Activated CD4-positive, alpha-beta memory T cell treated with anti-CD3 and anti-CD28 coated beads for 36 hours (primary cell): ENCODE measurements at regions not wholly inside any gene's neighbourhood (a gene's known extent, or its start where the extent isn't known, plus 50 kb on each side); places are given as distances from the start of the nearest gene placed in this dataset.
"Not testable (repeated sequence)": the region's sequence is repeated elsewhere in the genome, so short reads cannot be mapped to it uniquely, and the experiment has no call there.

Source experiments
- CTCF ChIA-PET: fragments of 350-600 bp; sonication (Branson Sonifier 250); formaldehyde crosslinking; loops from one replicate; lab custom pipeline; 2021; ENCODE audit warnings: antibody characterized with exemption, inconsistent platforms; lab: Charles Lee
- POLR2A ChIA-PET: fragments of 350-600 bp; sonication (Branson Sonifier 250); formaldehyde crosslinking; loops from one replicate; lab custom pipeline; 2021; ENCODE audit warnings: antibody characterized with exemption; lab: Charles Lee
- DNase-seq: peaks from one replicate; pipeline ENCODE4 v3.0.0-alpha.2; 2020
- H3K27ac Mint-ChIP-seq: one replicate; pipeline ENCODE4 v1.8.0; 2021; ENCODE audit warnings: mixed read lengths
- H3K27me3 Mint-ChIP-seq: one replicate; pipeline ENCODE4 v1.8.0; 2021; ENCODE audit warnings: mixed read lengths
- H3K36me3 Mint-ChIP-seq: one replicate; pipeline ENCODE4 v1.8.0; 2021; ENCODE audit warnings: mixed read lengths
- H3K4me1 Mint-ChIP-seq: one replicate; pipeline ENCODE4 v1.8.0; 2021; ENCODE audit warnings: low read depth, mixed read lengths
- H3K4me3 Mint-ChIP-seq: one replicate; pipeline ENCODE4 v1.8.0; 2021; ENCODE audit warnings: mild to moderate bottlenecking, mixed read lengths
- H3K9me3 Mint-ChIP-seq: one replicate; pipeline ENCODE4 v1.8.0; 2021; ENCODE audit warnings: mixed read lengths
- intact Hi-C: fragments of 100-400 bp; cut with micrococcal nuclease; formaldehyde crosslinking; loops from one replicate; pipeline ENCODE4 v1.15.1; 2023

GRCh38 chr6:85050149-85050548 is 285.8 kb upstream of the TBX18 start:
- POLR2A ChIA-PET: no interaction called here
- intact Hi-C loops: no loop called here
- H3K9me3 Mint-ChIP-seq: no peaks in the 10 kb centered on the region
- no peak for DNase-seq
- CTCF ChIA-PET: no interaction called here
- H3K36me3 Mint-ChIP-seq: no peaks in the 10 kb centered on the region
- no peak overlapping the region for H3K4me3 Mint-ChIP-seq
- H3K27me3 Mint-ChIP-seq: no peaks in the 10 kb centered on the region
- H3K27ac Mint-ChIP-seq: no peak overlapping the region
- no peaks in the 10 kb centered on the region for H3K4me1 Mint-ChIP-seq

GRCh38 chr6:85049282-85049681 is 284.9 kb upstream of the TBX18 start:
- Mint-ChIP-seq H3K4me3 (no peak overlapping the region), H3K9me3 (no peaks in the 10 kb centered on the region), H3K4me1 (no peaks in the 10 kb centered on the region), H3K36me3 (no peaks in the 10 kb centered on the region), H3K27ac (no peak overlapping the region), H3K27me3 (no peaks in the 10 kb centered on the region)
- DNase-seq: no peak
- POLR2A ChIA-PET: no interaction called here
- intact Hi-C loops: no loop called here
- CTCF ChIA-PET: no interaction called here

GRCh38 chr6:85047818-85048217 is 283.4 kb upstream of the TBX18 start:
- intact Hi-C loops: no loop called here
- H3K27ac Mint-ChIP-seq: no peak overlapping the region
- no peaks in the 10 kb centered on the region for H3K4me1 Mint-ChIP-seq
- no peak for DNase-seq
- H3K4me3 Mint-ChIP-seq: no peak overlapping the region
- POLR2A ChIA-PET: no interaction called here
- H3K9me3 Mint-ChIP-seq: no peaks in the 10 kb centered on the region
- CTCF ChIA-PET: no interaction called here
- no peaks in the 10 kb centered on the region for H3K36me3 Mint-ChIP-seq
- H3K27me3 Mint-ChIP-seq: no peaks in the 10 kb centered on the region

- H3K9me3 Mint-ChIP-seq, H3K27ac Mint-ChIP-seq, H3K4me3 Mint-ChIP-seq, CTCF ChIA-PET, DNase-seq, H3K4me1 Mint-ChIP-seq, H3K27me3 Mint-ChIP-seq, intact Hi-C loops, H3K36me3 Mint-ChIP-seq, POLR2A ChIA-PET: not testable (repeated sequence)
These were observed 281.4 kb upstream of the TBX18 start for GRCh38 chr6:85045767-85046166.

- intact Hi-C loops: no loop called here
- no peaks in the 10 kb centered on the region for H3K27me3 Mint-ChIP-seq
- POLR2A ChIA-PET: no interaction called here
- no peaks in the 10 kb centered on the region for H3K36me3 Mint-ChIP-seq
- no peak overlapping the region for H3K27ac Mint-ChIP-seq
- no peaks in the 10 kb centered on the region for H3K9me3 Mint-ChIP-seq
- DNase-seq: no peak
- no peak overlapping the region for H3K4me3 Mint-ChIP-seq
- CTCF ChIA-PET: no interaction called here
- H3K4me1 Mint-ChIP-seq: no peaks in the 10 kb centered on the region
These were observed 280.0 kb upstream of the TBX18 start for GRCh38 chr6:85044361-85044760.

GRCh38 chr6:85041376-85041775 is 277.0 kb upstream of the TBX18 start:
- POLR2A ChIA-PET: no interaction called here
- Mint-ChIP-seq H3K4me1 (no peaks in the 10 kb centered on the region), H3K36me3 (no peaks in the 10 kb centered on the region), H3K9me3 (no peaks in the 10 kb centered on the region), H3K27ac (no peak overlapping the region), H3K27me3 (no peaks in the 10 kb centered on the region), H3K4me3 (no peak overlapping the region)
- CTCF ChIA-PET: no interaction called here
- DNase-seq: no peak
- intact Hi-C loops: no loop called here

GRCh38 chr6:85037221-85037620 is 272.8 kb upstream of the TBX18 start:
- CTCF ChIA-PET: no interaction called here

GRCh38 chr6:85035766-85036165 is 271.4 kb upstream of the TBX18 start:
- intact Hi-C loops: no loop called here
- DNase-seq: no peak
- H3K9me3 Mint-ChIP-seq: peaks cover 14% of the 10 kb centered on the region
- CTCF ChIA-PET: no interaction called here
- no peaks in the 10 kb centered on the region for H3K36me3 Mint-ChIP-seq
- no peak overlapping the region for H3K27ac Mint-ChIP-seq
- H3K27me3 Mint-ChIP-seq: no peaks in the 10 kb centered on the region
- no peaks in the 10 kb centered on the region for H3K4me1 Mint-ChIP-seq
- POLR2A ChIA-PET: no interaction called here
- H3K4me3 Mint-ChIP-seq: no peak overlapping the region

More at GRCh38 chr6:85037221-85037620, 272.8 kb upstream of the TBX18 start:
- H3K36me3 Mint-ChIP-seq: no peaks in the 10 kb centered on the region
- H3K27me3 Mint-ChIP-seq: no peaks in the 10 kb centered on the region
- no peak overlapping the region for H3K4me3 Mint-ChIP-seq
- POLR2A ChIA-PET: no interaction called here
- intact Hi-C loops: no loop called here
- peaks cover 14% of the 10 kb centered on the region for H3K9me3 Mint-ChIP-seq
- no peaks in the 10 kb centered on the region for H3K4me1 Mint-ChIP-seq
- no peak for DNase-seq
- H3K27ac Mint-ChIP-seq: no peak overlapping the region

- ChIA-PET CTCF (no interaction called here), POLR2A (no interaction called here)
- H3K4me1 Mint-ChIP-seq: no peaks in the 10 kb centered on the region
- H3K4me3 Mint-ChIP-seq: no peak overlapping the region
- peaks cover 14% of the 10 kb centered on the region for H3K9me3 Mint-ChIP-seq
- H3K27ac Mint-ChIP-seq: no peak overlapping the region
- intact Hi-C loops: no loop called here
- no peaks in the 10 kb centered on the region for H3K27me3 Mint-ChIP-seq
- no peaks in the 10 kb centered on the region for H3K36me3 Mint-ChIP-seq
- DNase-seq: no peak
These were observed 269.1 kb upstream of the TBX18 start for GRCh38 chr6:85033547-85033946.

- Mint-ChIP-seq H3K4me3 (no peak overlapping the region), H3K27me3 (no peaks in the 10 kb centered on the region), H3K36me3 (no peaks in the 10 kb centered on the region), H3K9me3 (no peaks in the 10 kb centered on the region), H3K4me1 (no peaks in the 10 kb centered on the region), H3K27ac (no peak overlapping the region)
- DNase-seq: no peak
- intact Hi-C loops: no loop called here
- ChIA-PET CTCF (no interaction called here), POLR2A (no interaction called here)
These were observed 261.6 kb upstream of the TBX18 start for GRCh38 chr6:85026021-85026420.

- H3K4me3 Mint-ChIP-seq: no peak overlapping the region
- H3K9me3 Mint-ChIP-seq: no peaks in the 10 kb centered on the region
- POLR2A ChIA-PET: no interaction called here
- no peaks in the 10 kb centered on the region for H3K27me3 Mint-ChIP-seq
- H3K4me1 Mint-ChIP-seq: no peaks in the 10 kb centered on the region
- DNase-seq: no peak
- no peaks in the 10 kb centered on the region for H3K36me3 Mint-ChIP-seq
- CTCF ChIA-PET: no interaction called here
- no peak overlapping the region for H3K27ac Mint-ChIP-seq
- intact Hi-C loops: no loop called here
These were observed 259.3 kb upstream of the TBX18 start for GRCh38 chr6:85023721-85024120.

GRCh38 chr6:85017352-85017751 is 253.0 kb upstream of the TBX18 start:
- POLR2A ChIA-PET: no interaction called here
- intact Hi-C loops: no loop called here
- H3K4me1 Mint-ChIP-seq: no peaks in the 10 kb centered on the region

GRCh38 chr6:85016726-85017125 is 252.3 kb upstream of the TBX18 start:
- ChIA-PET CTCF (no interaction called here), POLR2A (no interaction called here)
- no peaks in the 10 kb centered on the region for H3K4me1 Mint-ChIP-seq
- no peak overlapping the region for H3K27ac Mint-ChIP-seq
- no peak for DNase-seq
- intact Hi-C loops: no loop called here
- no peaks in the 10 kb centered on the region for H3K9me3 Mint-ChIP-seq
- no peaks in the 10 kb centered on the region for H3K36me3 Mint-ChIP-seq
- no peaks in the 10 kb centered on the region for H3K27me3 Mint-ChIP-seq
- no peak overlapping the region for H3K4me3 Mint-ChIP-seq

More at GRCh38 chr6:85017352-85017751, 253.0 kb upstream of the TBX18 start:
- H3K27ac Mint-ChIP-seq: no peak overlapping the region
- H3K27me3 Mint-ChIP-seq: no peaks in the 10 kb centered on the region
- no peaks in the 10 kb centered on the region for H3K9me3 Mint-ChIP-seq
- H3K4me3 Mint-ChIP-seq: no peak overlapping the region
- CTCF ChIA-PET: no interaction called here
- H3K36me3 Mint-ChIP-seq: no peaks in the 10 kb centered on the region
- no peak for DNase-seq
